GM23338 (cell line): ENCODE measurements at regions not wholly inside any gene's neighbourhood (a gene's known extent, or its start where the extent isn't known, plus 50 kb on each side); places are given as distances from the start of the nearest gene placed in this dataset.
A peak's percentile ranks its signal among the peaks of the same experiment; 100 is the strongest.

Experiments used
- ATAC-seq: fragments of 200-7000 bp; cut with Tn5 transposase; 3 replicates; pipeline ENCODE4 v1.9.1; 2020
- DNase-seq: peaks from one replicate; pipeline ENCODE4 v3.0.0-alpha.2; 2015; ENCODE audit warnings: low spot score
- H2AFZ ChIP-seq: fragments of 200-600 bp; sonication (generic); 2 replicates; pipeline ENCODE4 v1.8.0; 2016; ENCODE audit warnings: antibody characterized with exemption, mild to moderate bottlenecking, moderate library complexity
- H3F3A ChIP-seq: fragments of 200-600 bp; sonication (generic); replicated peaks from 2 replicates; pipeline ENCODE4 v1.8.0; 2017; ENCODE audit warnings: antibody characterized with exemption, mixed run types, low read depth
- H3K27ac ChIP-seq: fragments of 200-600 bp; sonication (generic); 2 replicates; pipeline ENCODE4 v1.6.1; 2016; ENCODE audit warnings: low read depth
- H3K27me3 ChIP-seq: fragments of 200-600 bp; sonication (generic); 2 replicates; pipeline ENCODE4 v1.8.0; 2016; ENCODE audit warnings: mild to moderate bottlenecking, mixed run types, moderate library complexity; ENCODE audit not compliant: insufficient read depth
- H3K36me3 ChIP-seq: fragments of 200-600 bp; sonication (generic); 2 replicates; pipeline ENCODE4 v1.8.0; 2016; ENCODE audit warnings: mild to moderate bottlenecking; ENCODE audit not compliant: insufficient read depth
- H3K4me1 ChIP-seq: fragments of 200-600 bp; sonication (generic); 2 replicates; pipeline ENCODE4 v1.8.0; 2016; ENCODE audit warnings: mild to moderate bottlenecking, moderate library complexity; ENCODE audit not compliant: insufficient read depth
- H3K4me2 ChIP-seq: fragments of 200-600 bp; sonication (generic); 2 replicates; pipeline ENCODE4 v1.7.1; 2017; ENCODE audit warnings: mixed run types
- H3K4me3 ChIP-seq: fragments of 200-600 bp; sonication (generic); 2 replicates; pipeline ENCODE4 v1.6.1; 2016; ENCODE audit warnings: mixed run types
- H3K79me2 ChIP-seq: fragments of 200-600 bp; sonication (generic); replicated peaks from 2 replicates; pipeline ENCODE4 v1.8.0; 2017; ENCODE audit warnings: mild to moderate bottlenecking; ENCODE audit not compliant: insufficient read depth
- H3K9me2 ChIP-seq: fragments of 200-600 bp; sonication (generic); 2 replicates; pipeline ENCODE4 v1.8.0; 2017; ENCODE audit not compliant: insufficient read depth
- H4K20me1 ChIP-seq: fragments of 200-600 bp; sonication (generic); replicated peaks from 2 replicates; pipeline ENCODE4 v1.8.0; 2017; ENCODE audit warnings: mild to moderate bottlenecking; ENCODE audit not compliant: insufficient read depth
- H3K27ac Mint-ChIP-seq: 2 replicates; pipeline ENCODE4 v1.8.0; 2020; ENCODE audit warnings: inconsistent platforms, mild to moderate bottlenecking, moderate library complexity, mixed read lengths
- H3K27me3 Mint-ChIP-seq: 3 replicates; pipeline ENCODE4 v1.8.0; 2022; ENCODE audit warnings: low read depth, mild to moderate bottlenecking, moderate library complexity, mixed read lengths, inconsistent platforms; ENCODE audit not compliant: insufficient read depth, poor library complexity
- H3K36me3 Mint-ChIP-seq: 3 replicates; pipeline ENCODE4 v1.8.0; 2021; ENCODE audit warnings: low read depth, mild to moderate bottlenecking, inconsistent platforms, moderate library complexity, mixed read lengths
- H3K4me1 Mint-ChIP-seq: 3 replicates; pipeline ENCODE4 v1.8.0; 2020; ENCODE audit warnings: mild to moderate bottlenecking, inconsistent platforms, mixed read lengths
- H3K4me3 Mint-ChIP-seq: 3 replicates; pipeline ENCODE4 v1.8.0; 2021; ENCODE audit warnings: moderate library complexity, mild to moderate bottlenecking, inconsistent platforms, mixed read lengths
- H3K9me3 Mint-ChIP-seq: 3 replicates; pipeline ENCODE4 v1.8.0; 2020; ENCODE audit warnings: moderate library complexity, mild to moderate bottlenecking, inconsistent platforms, mixed read lengths
- CREB1 ChIP-seq: fragments of 250-450 bp; sonication (Bioruptor Pico); IDR thresholded peaks from 2 replicates; pipeline ENCODE4 v1.5.0; 2020; ENCODE audit warnings: low read depth, mild to moderate bottlenecking, moderate library complexity
- CTCF ChIP-seq, 2 experiments: fragments of 200-600 bp in 1 of 2; sonication (generic) in 1 of 2; conservative IDR thresholded peaks; 2 replicates each; pipeline versions ENCODE4 v1.5.1 to v1.6.1; 2016 to 2017; ENCODE audit warnings: antibody characterized with exemption in 2 of 2, low read depth in 2 of 2, mild to moderate bottlenecking in 2 of 2, moderate library complexity in 1 of 2
- ETS1 ChIP-seq: IDR thresholded peaks from 2 replicates; pipeline ENCODE4 v1.6.1; 2016; ENCODE audit warnings: antibody characterized with exemption
- EZH2 ChIP-seq: fragments of 200-600 bp; sonication (generic); IDR thresholded peaks from one replicate; pipeline ENCODE4 v1.8.0; 2017; ENCODE audit warnings: antibody characterized with exemption, mild to moderate bottlenecking, low read depth; ENCODE audit not compliant: unreplicated experiment
- EZH2phosphoT487 ChIP-seq: fragments of 200-600 bp; sonication (generic); IDR thresholded peaks from one replicate; pipeline ENCODE4 v1.8.1; 2018; ENCODE audit warnings: antibody characterized with exemption; ENCODE audit not compliant: unreplicated experiment
- JUNB ChIP-seq: IDR thresholded peaks from one replicate; pipeline ENCODE4 v1.6.1; 2016; ENCODE audit warnings: antibody characterized with exemption; ENCODE audit not compliant: unreplicated experiment
- NANOG ChIP-seq: IDR thresholded peaks from 2 replicates; pipeline ENCODE4 v1.6.1; 2016; ENCODE audit warnings: antibody characterized with exemption, borderline replicate concordance
- POLR2AphosphoS5 ChIP-seq: IDR thresholded peaks from 2 replicates; pipeline ENCODE4 v1.6.1; 2016; ENCODE audit warnings: antibody characterized with exemption, low read depth
- STAT1 ChIP-seq: IDR thresholded peaks from one replicate; pipeline ENCODE4 v1.6.1; 2016; ENCODE audit warnings: antibody characterized with exemption; ENCODE audit not compliant: unreplicated experiment
- ZNF114 ChIP-seq: fragments of 250-450 bp; sonication (Bioruptor Pico); IDR thresholded peaks from 2 replicates; pipeline ENCODE4 v1.5.0; 2020; ENCODE audit warnings: mild to moderate bottlenecking, moderate library complexity
- ZNF331 ChIP-seq: fragments of 250-450 bp; sonication (Bioruptor Pico); IDR thresholded peaks from 2 replicates; pipeline ENCODE4 v1.5.0; 2020; ENCODE audit warnings: low read depth, mild to moderate bottlenecking, moderate library complexity
- TF ChIP-seq, protein P1 (sequence below): IDR thresholded peaks from one replicate; pipeline ENCODE4 v1.6.1; 2018; ENCODE audit warnings: antibody characterized with exemption; ENCODE audit not compliant: unreplicated experiment
- TF ChIP-seq, protein P2 (sequence below): fragments of 250-450 bp; sonication (Bioruptor Pico); IDR thresholded peaks from 2 replicates; pipeline ENCODE4 v1.5.0; 2020; ENCODE audit warnings: mild to moderate bottlenecking, moderate library complexity

DNA sequence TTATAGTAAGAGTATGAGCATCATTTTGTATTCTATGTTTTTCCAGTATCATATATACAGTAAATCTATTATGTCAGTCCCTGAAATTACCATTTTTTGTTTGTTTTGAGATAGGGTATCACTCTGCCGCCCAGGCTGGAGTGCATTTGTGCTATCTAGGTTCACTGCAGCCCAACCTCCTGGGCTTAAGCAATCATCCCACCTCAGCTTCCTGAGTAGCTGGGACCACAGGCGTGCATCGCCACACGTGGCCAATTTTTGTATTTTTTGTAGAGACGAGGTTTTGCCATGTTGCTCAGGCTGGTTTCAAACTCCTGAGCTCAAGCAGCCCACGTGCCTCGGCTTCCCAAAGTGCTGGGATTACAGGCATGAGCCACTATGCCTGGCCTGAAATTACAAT is 85.6 kb downstream of the ZNF330 start:
- 0 out of 2 replicates have a peak overlapping the region, but pooled peaks have one; percentile 7 for H2AFZ ChIP-seq
- H3F3A ChIP-seq: no peaks in the 10 kb centered on the region
- H3K36me3 Mint-ChIP-seq: no peaks in the 10 kb centered on the region
- no peaks in the 10 kb centered on the region for H4K20me1 ChIP-seq
- no peaks in the 10 kb centered on the region for H3K4me1 Mint-ChIP-seq
- ATAC-seq (no peak), DNase-seq (no peak)
- H3K9me3 Mint-ChIP-seq: no peaks in the 10 kb centered on the region
- H3K27me3 Mint-ChIP-seq: peaks cover 2% of the 10 kb centered on the region
- H3K4me3 ChIP-seq: no peak overlapping the region
- no peaks in the 10 kb centered on the region for H3K36me3 ChIP-seq
- no peaks in the 10 kb centered on the region for H3K27me3 ChIP-seq
- H3K4me1 ChIP-seq: no peaks in the 10 kb centered on the region
- TF ChIP-seq ZNF114 (no peak), ETS1 (no peak), EZH2 (no peak), CTCF (conservative IDR thresholded peaks at IDR 0.05; ENCODE audit: low read depth in 2 of 2) (no peak), STAT1 (no peak), JUNB (no peak), NANOG (no peak), POLR2AphosphoS5 (no peak), ZNF331 (CRISPR knock-in tag) (no peak), CREB1 (CRISPR knock-in tag) (no peak), EZH2phosphoT487 (no peak)
- TF ChIP-seq, protein P1, sequence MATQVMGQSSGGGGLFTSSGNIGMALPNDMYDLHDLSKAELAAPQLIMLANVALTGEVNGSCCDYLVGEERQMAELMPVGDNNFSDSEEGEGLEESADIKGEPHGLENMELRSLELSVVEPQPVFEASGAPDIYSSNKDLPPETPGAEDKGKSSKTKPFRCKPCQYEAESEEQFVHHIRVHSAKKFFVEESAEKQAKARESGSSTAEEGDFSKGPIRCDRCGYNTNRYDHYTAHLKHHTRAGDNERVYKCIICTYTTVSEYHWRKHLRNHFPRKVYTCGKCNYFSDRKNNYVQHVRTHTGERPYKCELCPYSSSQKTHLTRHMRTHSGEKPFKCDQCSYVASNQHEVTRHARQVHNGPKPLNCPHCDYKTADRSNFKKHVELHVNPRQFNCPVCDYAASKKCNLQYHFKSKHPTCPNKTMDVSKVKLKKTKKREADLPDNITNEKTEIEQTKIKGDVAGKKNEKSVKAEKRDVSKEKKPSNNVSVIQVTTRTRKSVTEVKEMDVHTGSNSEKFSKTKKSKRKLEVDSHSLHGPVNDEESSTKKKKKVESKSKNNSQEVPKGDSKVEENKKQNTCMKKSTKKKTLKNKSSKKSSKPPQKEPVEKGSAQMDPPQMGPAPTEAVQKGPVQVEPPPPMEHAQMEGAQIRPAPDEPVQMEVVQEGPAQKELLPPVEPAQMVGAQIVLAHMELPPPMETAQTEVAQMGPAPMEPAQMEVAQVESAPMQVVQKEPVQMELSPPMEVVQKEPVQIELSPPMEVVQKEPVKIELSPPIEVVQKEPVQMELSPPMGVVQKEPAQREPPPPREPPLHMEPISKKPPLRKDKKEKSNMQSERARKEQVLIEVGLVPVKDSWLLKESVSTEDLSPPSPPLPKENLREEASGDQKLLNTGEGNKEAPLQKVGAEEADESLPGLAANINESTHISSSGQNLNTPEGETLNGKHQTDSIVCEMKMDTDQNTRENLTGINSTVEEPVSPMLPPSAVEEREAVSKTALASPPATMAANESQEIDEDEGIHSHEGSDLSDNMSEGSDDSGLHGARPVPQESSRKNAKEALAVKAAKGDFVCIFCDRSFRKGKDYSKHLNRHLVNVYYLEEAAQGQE: no peak
- TF ChIP-seq, protein P2, sequence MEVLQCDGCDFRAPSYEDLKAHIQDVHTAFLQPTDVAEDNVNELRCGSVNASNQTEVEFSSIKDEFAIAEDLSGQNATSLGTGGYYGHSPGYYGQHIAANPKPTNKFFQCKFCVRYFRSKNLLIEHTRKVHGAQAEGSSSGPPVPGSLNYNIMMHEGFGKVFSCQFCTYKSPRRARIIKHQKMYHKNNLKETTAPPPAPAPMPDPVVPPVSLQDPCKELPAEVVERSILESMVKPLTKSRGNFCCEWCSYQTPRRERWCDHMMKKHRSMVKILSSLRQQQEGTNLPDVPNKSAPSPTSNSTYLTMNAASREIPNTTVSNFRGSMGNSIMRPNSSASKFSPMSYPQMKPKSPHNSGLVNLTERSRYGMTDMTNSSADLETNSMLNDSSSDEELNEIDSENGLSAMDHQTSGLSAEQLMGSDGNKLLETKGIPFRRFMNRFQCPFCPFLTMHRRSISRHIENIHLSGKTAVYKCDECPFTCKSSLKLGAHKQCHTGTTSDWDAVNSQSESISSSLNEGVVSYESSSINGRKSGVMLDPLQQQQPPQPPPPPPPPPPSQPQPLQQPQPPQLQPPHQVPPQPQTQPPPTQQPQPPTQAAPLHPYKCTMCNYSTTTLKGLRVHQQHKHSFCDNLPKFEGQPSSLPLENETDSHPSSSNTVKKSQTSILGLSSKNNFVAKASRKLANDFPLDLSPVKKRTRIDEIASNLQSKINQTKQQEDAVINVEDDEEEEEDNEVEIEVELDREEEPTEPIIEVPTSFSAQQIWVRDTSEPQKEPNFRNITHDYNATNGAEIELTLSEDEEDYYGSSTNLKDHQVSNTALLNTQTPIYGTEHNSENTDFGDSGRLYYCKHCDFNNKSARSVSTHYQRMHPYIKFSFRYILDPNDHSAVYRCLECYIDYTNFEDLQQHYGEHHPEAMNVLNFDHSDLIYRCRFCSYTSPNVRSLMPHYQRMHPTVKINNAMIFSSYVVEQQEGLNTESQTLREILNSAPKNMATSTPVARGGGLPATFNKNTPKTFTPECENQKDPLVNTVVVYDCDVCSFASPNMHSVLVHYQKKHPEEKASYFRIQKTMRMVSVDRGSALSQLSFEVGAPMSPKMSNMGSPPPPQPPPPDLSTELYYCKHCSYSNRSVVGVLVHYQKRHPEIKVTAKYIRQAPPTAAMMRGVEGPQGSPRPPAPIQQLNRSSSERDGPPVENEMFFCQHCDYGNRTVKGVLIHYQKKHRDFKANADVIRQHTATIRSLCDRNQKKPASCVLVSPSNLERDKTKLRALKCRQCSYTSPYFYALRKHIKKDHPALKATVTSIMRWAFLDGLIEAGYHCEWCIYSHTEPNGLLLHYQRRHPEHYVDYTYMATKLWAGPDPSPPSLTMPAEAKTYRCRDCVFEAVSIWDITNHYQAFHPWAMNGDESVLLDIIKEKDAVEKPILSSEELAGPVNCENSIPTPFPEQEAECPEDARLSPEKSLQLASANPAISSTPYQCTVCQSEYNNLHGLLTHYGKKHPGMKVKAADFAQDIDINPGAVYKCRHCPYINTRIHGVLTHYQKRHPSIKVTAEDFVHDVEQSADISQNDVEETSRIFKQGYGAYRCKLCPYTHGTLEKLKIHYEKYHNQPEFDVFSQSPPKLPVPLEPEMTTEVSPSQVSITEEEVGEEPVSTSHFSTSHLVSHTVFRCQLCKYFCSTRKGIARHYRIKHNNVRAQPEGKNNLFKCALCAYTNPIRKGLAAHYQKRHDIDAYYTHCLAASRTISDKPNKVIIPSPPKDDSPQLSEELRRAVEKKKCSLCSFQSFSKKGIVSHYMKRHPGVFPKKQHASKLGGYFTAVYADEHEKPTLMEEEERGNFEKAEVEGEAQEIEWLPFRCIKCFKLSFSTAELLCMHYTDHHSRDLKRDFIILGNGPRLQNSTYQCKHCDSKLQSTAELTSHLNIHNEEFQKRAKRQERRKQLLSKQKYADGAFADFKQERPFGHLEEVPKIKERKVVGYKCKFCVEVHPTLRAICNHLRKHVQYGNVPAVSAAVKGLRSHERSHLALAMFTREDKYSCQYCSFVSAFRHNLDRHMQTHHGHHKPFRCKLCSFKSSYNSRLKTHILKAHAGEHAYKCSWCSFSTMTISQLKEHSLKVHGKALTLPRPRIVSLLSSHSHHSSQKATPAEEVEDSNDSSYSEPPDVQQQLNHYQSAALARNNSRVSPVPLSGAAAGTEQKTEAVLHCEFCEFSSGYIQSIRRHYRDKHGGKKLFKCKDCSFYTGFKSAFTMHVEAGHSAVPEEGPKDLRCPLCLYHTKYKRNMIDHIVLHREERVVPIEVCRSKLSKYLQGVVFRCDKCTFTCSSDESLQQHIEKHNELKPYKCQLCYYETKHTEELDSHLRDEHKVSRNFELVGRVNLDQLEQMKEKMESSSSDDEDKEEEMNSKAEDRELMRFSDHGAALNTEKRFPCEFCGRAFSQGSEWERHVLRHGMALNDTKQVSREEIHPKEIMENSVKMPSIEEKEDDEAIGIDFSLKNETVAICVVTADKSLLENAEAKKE (CRISPR knock-in tag): no peak
- no peaks in the 10 kb centered on the region for H3K79me2 ChIP-seq
- H3K9me2 ChIP-seq: no peaks in the 10 kb centered on the region
- no peak overlapping the region for H3K27ac Mint-ChIP-seq
- no peak overlapping the region for H3K4me2 ChIP-seq
- no peak overlapping the region for H3K4me3 Mint-ChIP-seq
- H3K27ac ChIP-seq: no peak overlapping the region
